ENCODE measurements at regions not wholly inside any gene's neighbourhood (a gene's known extent, or its start where the extent isn't known, plus 50 kb on each side); places are given as distances from the start of the nearest gene placed in this dataset.

GRCh38 chr10:64468219-64468618 is 947.0 kb downstream of the REEP3 start:
- Mint-ChIP-seq H3K27ac (no peak overlapping the region), H3K9me3 (peaks cover 72% of the 10 kb centered on the region), H3K4me1 (no peaks in the 10 kb centered on the region), H3K27me3 (ENCODE audit: low read depth, poor library complexity) (no peaks in the 10 kb centered on the region), H3K36me3 (ENCODE audit: low read depth) (peaks cover 16% of the 10 kb centered on the region), H3K4me3 (no peak overlapping the region)
- no peak for TF ChIP-seq CTCF (IDR thresholded peaks at IDR 0.05)
- no peak for DNase-seq

GRCh38 chr10:64476506-64476905 is 955.3 kb downstream of the REEP3 start:
- DNase-seq: no peak
- no peak overlapping the region for H3K4me3 Mint-ChIP-seq
- no peak for TF ChIP-seq CTCF (IDR thresholded peaks at IDR 0.05)
- H3K36me3 Mint-ChIP-seq (ENCODE audit: low read depth): peaks cover 6% of the 10 kb centered on the region
- no peak overlapping the region for H3K27ac Mint-ChIP-seq
- H3K27me3 Mint-ChIP-seq (ENCODE audit: low read depth, poor library complexity): peaks cover 4% of the 10 kb centered on the region
- H3K4me1 Mint-ChIP-seq: peaks cover 6% of the 10 kb centered on the region
- peaks cover 37% of the 10 kb centered on the region for H3K9me3 Mint-ChIP-seq

GRCh38 chr10:64477791-64478190 is 956.6 kb downstream of the REEP3 start:
- Mint-ChIP-seq H3K27me3 (ENCODE audit: low read depth, poor library complexity) (peaks cover 10% of the 10 kb centered on the region), H3K9me3 (peaks cover 27% of the 10 kb centered on the region), H3K4me1 (peaks cover 15% of the 10 kb centered on the region), H3K36me3 (ENCODE audit: low read depth) (peaks cover 6% of the 10 kb centered on the region), H3K4me3 (no peak overlapping the region), H3K27ac (no peak overlapping the region)
- TF ChIP-seq CTCF (IDR thresholded peaks at IDR 0.05): no peak
- DNase-seq: no peak

GRCh38 chr10:64484811-64485330 is 963.7 kb downstream of the REEP3 start:
- no peak for DNase-seq
- Mint-ChIP-seq H3K4me3 (no peak overlapping the region), H3K36me3 (ENCODE audit: low read depth) (no peaks in the 10 kb centered on the region), H3K27me3 (ENCODE audit: low read depth, poor library complexity) (peaks cover 10% of the 10 kb centered on the region), H3K4me1 (peaks cover 30% of the 10 kb centered on the region), H3K27ac (no peak overlapping the region), H3K9me3 (peaks cover 8% of the 10 kb centered on the region)
- no peak for TF ChIP-seq CTCF (IDR thresholded peaks at IDR 0.05)

GRCh38 chr10:64486149-64486548 is 964.9 kb downstream of the REEP3 start:
- Mint-ChIP-seq H3K27me3 (ENCODE audit: low read depth, poor library complexity) (peaks cover 6% of the 10 kb centered on the region), H3K27ac (no peak overlapping the region), H3K4me1 (peaks cover 30% of the 10 kb centered on the region), H3K9me3 (peaks cover 8% of the 10 kb centered on the region), H3K36me3 (ENCODE audit: low read depth) (no peaks in the 10 kb centered on the region), H3K4me3 (no peak overlapping the region)
- TF ChIP-seq CTCF (IDR thresholded peaks at IDR 0.05): no peak
- no peak for DNase-seq

GRCh38 chr10:64486901-64487300 is 965.7 kb downstream of the REEP3 start:
- H3K36me3 Mint-ChIP-seq (ENCODE audit: low read depth): no peaks in the 10 kb centered on the region
- H3K4me3 Mint-ChIP-seq: no peak overlapping the region
- H3K9me3 Mint-ChIP-seq: peaks cover 8% of the 10 kb centered on the region
- no peak for TF ChIP-seq CTCF (IDR thresholded peaks at IDR 0.05)
- H3K27me3 Mint-ChIP-seq (ENCODE audit: low read depth, poor library complexity): peaks cover 4% of the 10 kb centered on the region
- DNase-seq: no peak
- peaks cover 30% of the 10 kb centered on the region for H3K4me1 Mint-ChIP-seq
- H3K27ac Mint-ChIP-seq: no peak overlapping the region
